ENCODE measurements at regions not wholly inside any gene's neighbourhood (a gene's known extent, or its start where the extent isn't known, plus 50 kb on each side); places are given as distances from the start of the nearest gene placed in this dataset.

DNA sequence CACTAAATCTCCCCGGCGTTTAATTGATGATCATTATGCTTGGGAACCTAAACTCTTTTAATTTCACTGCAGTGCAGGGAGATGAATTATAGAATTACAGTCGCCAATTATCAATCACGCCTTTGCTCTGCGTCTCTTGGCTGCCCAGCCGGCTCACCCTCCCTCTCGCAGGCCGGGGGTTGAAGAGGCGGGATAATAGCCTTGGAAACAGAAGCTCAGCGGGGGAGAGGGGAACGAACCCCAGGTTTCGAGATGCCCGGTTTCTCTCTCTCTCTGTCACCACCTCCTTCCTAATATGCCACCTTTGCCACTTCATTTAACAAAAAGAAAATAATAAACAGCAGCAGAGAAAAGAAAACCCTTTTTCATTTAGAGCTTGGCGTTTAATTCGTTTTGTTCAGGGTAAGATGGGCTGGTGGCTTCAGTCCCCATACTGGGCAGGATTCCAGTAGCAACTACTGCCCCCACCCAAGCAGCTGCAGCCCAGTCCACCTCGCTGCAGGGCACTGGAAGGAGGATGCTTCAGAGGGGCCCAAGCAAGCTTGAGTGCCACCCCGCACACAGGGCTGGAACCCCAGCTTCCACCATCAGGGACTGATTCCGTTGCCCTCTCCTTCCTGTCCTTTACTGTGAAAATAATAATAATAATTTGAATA, 271.7 kb downstream of the BUD13 start (continued):
- TF ChIP-seq, protein P1, sequence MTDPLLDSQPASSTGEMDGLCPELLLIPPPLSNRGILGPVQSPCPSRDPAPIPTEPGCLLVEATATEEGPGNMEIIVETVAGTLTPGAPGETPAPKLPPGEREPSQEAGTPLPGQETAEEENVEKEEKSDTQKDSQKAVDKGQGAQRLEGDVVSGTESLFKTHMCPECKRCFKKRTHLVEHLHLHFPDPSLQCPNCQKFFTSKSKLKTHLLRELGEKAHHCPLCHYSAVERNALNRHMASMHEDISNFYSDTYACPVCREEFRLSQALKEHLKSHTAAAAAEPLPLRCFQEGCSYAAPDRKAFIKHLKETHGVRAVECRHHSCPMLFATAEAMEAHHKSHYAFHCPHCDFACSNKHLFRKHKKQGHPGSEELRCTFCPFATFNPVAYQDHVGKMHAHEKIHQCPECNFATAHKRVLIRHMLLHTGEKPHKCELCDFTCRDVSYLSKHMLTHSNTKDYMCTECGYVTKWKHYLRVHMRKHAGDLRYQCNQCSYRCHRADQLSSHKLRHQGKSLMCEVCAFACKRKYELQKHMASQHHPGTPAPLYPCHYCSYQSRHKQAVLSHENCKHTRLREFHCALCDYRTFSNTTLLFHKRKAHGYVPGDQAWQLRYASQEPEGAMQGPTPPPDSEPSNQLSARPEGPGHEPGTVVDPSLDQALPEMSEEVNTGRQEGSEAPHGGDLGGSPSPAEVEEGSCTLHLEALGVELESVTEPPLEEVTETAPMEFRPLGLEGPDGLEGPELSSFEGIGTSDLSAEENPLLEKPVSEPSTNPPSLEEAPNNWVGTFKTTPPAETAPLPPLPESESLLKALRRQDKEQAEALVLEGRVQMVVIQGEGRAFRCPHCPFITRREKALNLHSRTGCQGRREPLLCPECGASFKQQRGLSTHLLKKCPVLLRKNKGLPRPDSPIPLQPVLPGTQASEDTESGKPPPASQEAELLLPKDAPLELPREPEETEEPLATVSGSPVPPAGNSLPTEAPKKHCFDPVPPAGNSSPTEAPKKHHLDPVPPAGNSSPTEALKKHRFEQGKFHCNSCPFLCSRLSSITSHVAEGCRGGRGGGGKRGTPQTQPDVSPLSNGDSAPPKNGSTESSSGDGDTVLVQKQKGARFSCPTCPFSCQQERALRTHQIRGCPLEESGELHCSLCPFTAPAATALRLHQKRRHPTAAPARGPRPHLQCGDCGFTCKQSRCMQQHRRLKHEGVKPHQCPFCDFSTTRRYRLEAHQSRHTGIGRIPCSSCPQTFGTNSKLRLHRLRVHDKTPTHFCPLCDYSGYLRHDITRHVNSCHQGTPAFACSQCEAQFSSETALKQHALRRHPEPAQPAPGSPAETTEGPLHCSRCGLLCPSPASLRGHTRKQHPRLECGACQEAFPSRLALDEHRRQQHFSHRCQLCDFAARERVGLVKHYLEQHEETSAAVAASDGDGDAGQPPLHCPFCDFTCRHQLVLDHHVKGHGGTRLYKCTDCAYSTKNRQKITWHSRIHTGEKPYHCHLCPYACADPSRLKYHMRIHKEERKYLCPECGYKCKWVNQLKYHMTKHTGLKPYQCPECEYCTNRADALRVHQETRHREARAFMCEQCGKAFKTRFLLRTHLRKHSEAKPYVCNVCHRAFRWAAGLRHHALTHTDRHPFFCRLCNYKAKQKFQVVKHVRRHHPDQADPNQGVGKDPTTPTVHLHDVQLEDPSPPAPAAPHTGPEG (CRISPR knock-in tag; IDR thresholded peaks at IDR 0.05), result no peak
- no peak for TF ChIP-seq ZNF331 (CRISPR knock-in tag; IDR thresholded peaks at IDR 0.05)
- TF ChIP-seq SNRNP70 (IDR thresholded peaks at IDR 0.05; ENCODE audit: low read depth, low read length), result no peak
- no peak for TF ChIP-seq ZNF24 (IDR thresholded peaks at IDR 0.05)
- no peak for TF ChIP-seq ZNF724P (CRISPR knock-in tag; IDR thresholded peaks at IDR 0.05; ENCODE audit: borderline replicate concordance)
- no peak for TF ChIP-seq ZNF414 (CRISPR knock-in tag; IDR thresholded peaks at IDR 0.05)
- TF ChIP-seq ADNP (CRISPR knock-in tag; IDR thresholded peaks at IDR 0.05), result no peak
- no peak for TF ChIP-seq ELK4 (CRISPR knock-in tag; IDR thresholded peaks at IDR 0.05; ENCODE audit: borderline replicate concordance)
- no peak for TF ChIP-seq ZBTB49 (CRISPR knock-in tag; IDR thresholded peaks at IDR 0.05; ENCODE audit: borderline replicate concordance)
- no peak for TF ChIP-seq NKX3-1 (CRISPR knock-in tag; IDR thresholded peaks at IDR 0.05)
- TF ChIP-seq TBP (CRISPR knock-in tag; IDR thresholded peaks at IDR 0.05), result no peak
- TF ChIP-seq ZNF10 (CRISPR knock-in tag; IDR thresholded peaks at IDR 0.05; ENCODE audit: borderline replicate concordance, low read depth), result no peak

Measured in HepG2 (cell line).